ENCODE measurements at regions not wholly inside any gene's neighbourhood (a gene's known extent, or its start where the extent isn't known, plus 50 kb on each side); places are given as distances from the start of the nearest gene placed in this dataset.
"Not testable (repeated sequence)": the region's sequence is repeated elsewhere in the genome, so short reads cannot be mapped to it uniquely, and the experiment has no call there.

- H3K9me3 ChIP-seq (ENCODE audit: low read depth, low read length); H3K79me2 ChIP-seq (ENCODE audit: insufficient read depth, low read length); H3K27ac ChIP-seq (ENCODE audit: low read depth, low read length); H3K27me3 ChIP-seq (ENCODE audit: insufficient read depth, low read length); H4K20me1 ChIP-seq (ENCODE audit: insufficient read depth, low read length); H3K4me1 ChIP-seq (ENCODE audit: insufficient read depth, low read length); H3K4me3 ChIP-seq (ENCODE audit: insufficient read depth, low read length); H2AFZ ChIP-seq (ENCODE audit: low read length); H3K36me3 ChIP-seq (ENCODE audit: insufficient read depth, low read length); H3K4me2 ChIP-seq (ENCODE audit: insufficient read depth, low read length); DNase-seq (ENCODE audit: insufficient read length, low spot score, missing footprints): not testable (repeated sequence)
Measured at GRCh38 chr6:26835707-26836106, 176.2 kb upstream of the ZNF322 start.

- not testable (repeated sequence) for H3K4me3 ChIP-seq (ENCODE audit: insufficient read depth, low read length); H3K36me3 ChIP-seq (ENCODE audit: insufficient read depth, low read length); H3K79me2 ChIP-seq (ENCODE audit: insufficient read depth, low read length); DNase-seq (ENCODE audit: insufficient read length, low spot score, missing footprints); H3K27me3 ChIP-seq (ENCODE audit: insufficient read depth, low read length); H3K9me3 ChIP-seq (ENCODE audit: low read depth, low read length); H3K4me2 ChIP-seq (ENCODE audit: insufficient read depth, low read length); H2AFZ ChIP-seq (ENCODE audit: low read length); H4K20me1 ChIP-seq (ENCODE audit: insufficient read depth, low read length); H3K4me1 ChIP-seq (ENCODE audit: insufficient read depth, low read length); H3K27ac ChIP-seq (ENCODE audit: low read depth, low read length)
Measured at GRCh38 chr6:26836657-26837056, 177.1 kb upstream of the ZNF322 start.

GRCh38 chr6:26844823-26845222 lies 185.3 kb upstream of the ZNF322 start:
- DNase-seq (ENCODE audit: insufficient read length, low spot score, missing footprints); H3K9me3 ChIP-seq (ENCODE audit: low read depth, low read length); H2AFZ ChIP-seq (ENCODE audit: low read length); H4K20me1 ChIP-seq (ENCODE audit: insufficient read depth, low read length); H3K36me3 ChIP-seq (ENCODE audit: insufficient read depth, low read length); H3K4me1 ChIP-seq (ENCODE audit: insufficient read depth, low read length); H3K4me2 ChIP-seq (ENCODE audit: insufficient read depth, low read length); H3K27me3 ChIP-seq (ENCODE audit: insufficient read depth, low read length); H3K4me3 ChIP-seq (ENCODE audit: insufficient read depth, low read length); H3K27ac ChIP-seq (ENCODE audit: low read depth, low read length); H3K79me2 ChIP-seq (ENCODE audit: insufficient read depth, low read length): not testable (repeated sequence)

- H3K9me3 ChIP-seq (ENCODE audit: low read depth, low read length); H3K27me3 ChIP-seq (ENCODE audit: insufficient read depth, low read length); H3K79me2 ChIP-seq (ENCODE audit: insufficient read depth, low read length); H3K4me1 ChIP-seq (ENCODE audit: insufficient read depth, low read length); H3K27ac ChIP-seq (ENCODE audit: low read depth, low read length); H4K20me1 ChIP-seq (ENCODE audit: insufficient read depth, low read length); H3K36me3 ChIP-seq (ENCODE audit: insufficient read depth, low read length); H2AFZ ChIP-seq (ENCODE audit: low read length); H3K4me2 ChIP-seq (ENCODE audit: insufficient read depth, low read length); DNase-seq (ENCODE audit: insufficient read length, low spot score, missing footprints); H3K4me3 ChIP-seq (ENCODE audit: insufficient read depth, low read length): not testable (repeated sequence)
Measured at GRCh38 chr6:26857289-26857688, 197.7 kb upstream of the ZNF322 start.

GRCh38 chr6:26859067-26859770 lies 199.7 kb upstream of the ZNF322 start:
- not testable (repeated sequence) for H3K4me3 ChIP-seq (ENCODE audit: insufficient read depth, low read length); H3K27ac ChIP-seq (ENCODE audit: low read depth, low read length); H3K4me1 ChIP-seq (ENCODE audit: insufficient read depth, low read length); H3K27me3 ChIP-seq (ENCODE audit: insufficient read depth, low read length); H4K20me1 ChIP-seq (ENCODE audit: insufficient read depth, low read length); H3K79me2 ChIP-seq (ENCODE audit: insufficient read depth, low read length); H2AFZ ChIP-seq (ENCODE audit: low read length); H3K4me2 ChIP-seq (ENCODE audit: insufficient read depth, low read length); DNase-seq (ENCODE audit: insufficient read length, low spot score, missing footprints); H3K36me3 ChIP-seq (ENCODE audit: insufficient read depth, low read length); H3K9me3 ChIP-seq (ENCODE audit: low read depth, low read length)

- H3K4me2 ChIP-seq (ENCODE audit: insufficient read depth, low read length); H3K27ac ChIP-seq (ENCODE audit: low read depth, low read length); H3K79me2 ChIP-seq (ENCODE audit: insufficient read depth, low read length); H3K36me3 ChIP-seq (ENCODE audit: insufficient read depth, low read length); DNase-seq (ENCODE audit: insufficient read length, low spot score, missing footprints); H3K4me1 ChIP-seq (ENCODE audit: insufficient read depth, low read length); H2AFZ ChIP-seq (ENCODE audit: low read length); H3K27me3 ChIP-seq (ENCODE audit: insufficient read depth, low read length); H3K4me3 ChIP-seq (ENCODE audit: insufficient read depth, low read length); H4K20me1 ChIP-seq (ENCODE audit: insufficient read depth, low read length); H3K9me3 ChIP-seq (ENCODE audit: low read depth, low read length): not testable (repeated sequence)
Measured at GRCh38 chr6:26859771-26860163, 200.2 kb upstream of the ZNF322 start.

DNA sequence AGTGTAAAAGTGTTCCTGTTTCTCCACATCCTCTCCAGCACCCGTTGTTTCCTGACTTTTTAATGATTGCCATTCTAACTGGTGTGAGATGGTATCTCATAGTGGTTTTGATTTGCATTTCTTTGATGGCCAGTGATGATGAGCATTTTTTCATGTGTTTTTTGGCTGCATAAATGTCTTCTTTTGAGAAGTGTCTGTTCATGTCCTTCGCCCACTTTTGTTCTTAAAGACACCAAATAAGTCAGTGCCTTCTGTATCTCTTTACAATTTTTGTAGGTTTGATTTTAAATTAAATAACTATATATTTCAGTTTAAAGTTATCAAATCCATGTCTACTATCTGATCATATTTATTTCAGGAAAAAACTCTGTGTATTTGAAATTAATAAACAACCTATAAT lies 202.4 kb upstream of the ZNF322 start:
- DNase-seq (ENCODE audit: insufficient read length, low spot score, missing footprints); H3K27ac ChIP-seq (ENCODE audit: low read depth, low read length); H3K4me2 ChIP-seq (ENCODE audit: insufficient read depth, low read length); H2AFZ ChIP-seq (ENCODE audit: low read length); H4K20me1 ChIP-seq (ENCODE audit: insufficient read depth, low read length); H3K9me3 ChIP-seq (ENCODE audit: low read depth, low read length); H3K4me3 ChIP-seq (ENCODE audit: insufficient read depth, low read length); H3K27me3 ChIP-seq (ENCODE audit: insufficient read depth, low read length); H3K36me3 ChIP-seq (ENCODE audit: insufficient read depth, low read length); H3K4me1 ChIP-seq (ENCODE audit: insufficient read depth, low read length); H3K79me2 ChIP-seq (ENCODE audit: insufficient read depth, low read length): not testable (repeated sequence)

DNA sequence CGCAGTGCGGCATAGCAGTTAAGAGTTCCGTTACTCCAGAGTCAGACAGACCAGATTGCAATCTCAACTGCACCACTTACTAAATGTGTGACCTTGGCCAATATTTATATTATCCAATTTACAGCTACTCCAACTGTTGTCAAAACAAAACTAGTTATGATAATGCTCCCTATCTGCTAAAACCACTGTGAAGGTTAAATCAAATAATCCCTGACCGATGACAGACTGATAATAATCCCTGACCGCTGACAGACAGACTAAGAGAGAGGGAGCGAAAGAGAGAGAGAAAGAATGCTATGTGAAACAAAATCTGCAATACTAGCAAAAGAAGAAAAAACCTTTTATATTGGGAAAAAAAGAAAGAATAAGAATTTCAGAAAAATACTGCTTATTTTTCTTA lies 204.1 kb upstream of the ZNF322 start:
- H3K4me1 ChIP-seq (ENCODE audit: insufficient read depth, low read length); H3K4me3 ChIP-seq (ENCODE audit: insufficient read depth, low read length); H3K79me2 ChIP-seq (ENCODE audit: insufficient read depth, low read length); H2AFZ ChIP-seq (ENCODE audit: low read length); H3K9me3 ChIP-seq (ENCODE audit: low read depth, low read length); H3K27me3 ChIP-seq (ENCODE audit: insufficient read depth, low read length); H3K4me2 ChIP-seq (ENCODE audit: insufficient read depth, low read length); H3K36me3 ChIP-seq (ENCODE audit: insufficient read depth, low read length); DNase-seq (ENCODE audit: insufficient read length, low spot score, missing footprints); H4K20me1 ChIP-seq (ENCODE audit: insufficient read depth, low read length); H3K27ac ChIP-seq (ENCODE audit: low read depth, low read length): not testable (repeated sequence)

DNA sequence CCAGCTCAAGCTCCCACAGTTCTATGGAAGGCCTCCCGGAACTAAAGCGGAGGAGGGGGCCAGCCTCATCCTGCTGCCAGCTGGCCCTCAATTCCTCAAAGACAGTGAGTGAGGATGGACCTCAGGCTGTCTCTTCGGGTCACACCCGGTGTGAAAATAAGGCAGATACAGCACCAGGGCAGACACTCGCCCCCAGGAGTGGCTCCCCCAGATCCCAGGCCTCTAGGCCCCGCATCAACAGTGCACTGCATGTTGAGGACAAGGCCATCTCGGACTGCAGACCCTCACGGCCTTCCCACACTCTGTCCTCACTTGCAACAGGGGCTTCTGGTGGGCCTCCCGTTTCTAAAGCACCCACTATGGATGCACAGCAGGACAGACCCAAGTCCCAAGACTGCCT lies 239.2 kb upstream of the ZNF322 start:
- H3K36me3 ChIP-seq (ENCODE audit: insufficient read depth, low read length); H3K4me2 ChIP-seq (ENCODE audit: insufficient read depth, low read length); DNase-seq (ENCODE audit: insufficient read length, low spot score, missing footprints); H3K79me2 ChIP-seq (ENCODE audit: insufficient read depth, low read length); H3K27me3 ChIP-seq (ENCODE audit: insufficient read depth, low read length); H3K4me3 ChIP-seq (ENCODE audit: insufficient read depth, low read length); H3K9me3 ChIP-seq (ENCODE audit: low read depth, low read length); H4K20me1 ChIP-seq (ENCODE audit: insufficient read depth, low read length); H2AFZ ChIP-seq (ENCODE audit: low read length); H3K27ac ChIP-seq (ENCODE audit: low read depth, low read length); H3K4me1 ChIP-seq (ENCODE audit: insufficient read depth, low read length): not testable (repeated sequence)

Measured in osteoblast (primary cell).